ENCODE measurements at regions not wholly inside any gene's neighbourhood (a gene's known extent, or its start where the extent isn't known, plus 50 kb on each side); places are given as distances from the start of the nearest gene placed in this dataset.

- no peak for DNase-seq (ENCODE audit: low read depth in 2 of 2)
These were observed 369.7 kb downstream of the INSC start for GRCh38 chr11:15484398-15484797.

DNA sequence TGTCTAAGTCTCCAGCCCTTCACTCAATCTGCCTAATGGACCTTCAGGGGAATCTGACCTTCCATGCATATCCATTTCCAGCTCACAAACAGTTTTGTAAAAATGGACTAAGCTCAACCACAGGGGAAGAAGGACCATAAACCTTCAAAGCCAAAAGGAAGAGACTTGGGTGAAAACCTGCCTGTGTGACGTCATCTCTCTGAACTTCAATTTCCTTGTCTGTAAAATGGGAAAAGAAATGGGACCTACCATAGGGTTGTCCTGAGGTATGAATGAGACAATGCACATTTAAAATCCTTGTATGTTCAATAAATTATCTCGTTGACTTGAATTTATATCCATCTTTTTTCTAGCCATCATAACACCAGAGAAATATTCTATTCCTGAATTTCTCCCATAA lies 370.7 kb downstream of the INSC start:
- no peak for DNase-seq (ENCODE audit: low read depth in 2 of 2)

- no peak for DNase-seq (ENCODE audit: low read depth in 2 of 2)
These were observed 374.6 kb downstream of the INSC start for GRCh38 chr11:15489281-15489680.

DNA sequence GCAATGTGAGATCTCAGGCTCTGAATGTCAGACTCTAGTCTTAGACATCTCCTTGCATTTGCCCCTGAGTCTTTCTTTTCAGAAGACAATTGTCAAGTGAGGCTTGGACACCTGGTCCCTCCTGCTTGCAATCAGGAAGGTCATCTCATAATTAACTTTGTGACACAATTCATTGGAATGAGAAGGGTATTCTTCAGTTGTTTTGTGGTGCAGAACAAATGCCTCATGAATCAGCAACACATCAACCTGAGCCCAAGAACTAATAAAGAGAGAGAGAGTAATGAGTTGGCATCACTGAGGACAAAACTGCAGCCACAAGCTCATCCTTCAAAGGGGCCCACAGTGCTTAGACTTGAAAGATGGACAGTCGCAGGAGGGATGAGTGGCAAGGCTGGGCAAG lies 375.8 kb downstream of the INSC start:
- no peak for DNase-seq (ENCODE audit: low read depth in 2 of 2)

GRCh38 chr11:15493066-15493465 lies 378.3 kb downstream of the INSC start:
- DNase-seq (ENCODE audit: low read depth in 2 of 2): no peak

- no peak for DNase-seq (ENCODE audit: low read depth in 2 of 2)
These were observed 379.3 kb downstream of the INSC start for GRCh38 chr11:15493921-15494620.

DNA sequence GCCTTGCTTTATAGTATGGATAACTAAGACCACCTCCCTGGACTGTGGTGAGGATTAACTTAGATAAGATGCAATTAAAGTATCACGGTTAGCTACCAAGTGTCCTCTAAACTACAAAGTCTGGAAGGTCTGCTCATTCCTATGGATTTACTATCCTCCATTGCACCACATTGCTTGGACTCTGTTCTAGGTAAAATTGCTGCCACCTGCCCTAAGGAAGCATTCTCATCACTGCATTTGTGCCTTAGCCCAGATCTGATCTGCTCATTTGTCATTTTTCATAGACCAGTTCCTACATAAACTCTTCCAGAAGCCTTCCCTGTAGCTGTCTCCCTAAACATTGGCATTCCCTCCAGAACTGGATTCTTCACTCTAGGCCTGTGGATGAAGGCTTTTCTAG lies 380.0 kb downstream of the INSC start:
- no peak for DNase-seq (ENCODE audit: low read depth in 2 of 2)

GRCh38 chr11:15495462-15495861 lies 380.7 kb downstream of the INSC start:
- DNase-seq (ENCODE audit: low read depth in 2 of 2): no peak

DNA sequence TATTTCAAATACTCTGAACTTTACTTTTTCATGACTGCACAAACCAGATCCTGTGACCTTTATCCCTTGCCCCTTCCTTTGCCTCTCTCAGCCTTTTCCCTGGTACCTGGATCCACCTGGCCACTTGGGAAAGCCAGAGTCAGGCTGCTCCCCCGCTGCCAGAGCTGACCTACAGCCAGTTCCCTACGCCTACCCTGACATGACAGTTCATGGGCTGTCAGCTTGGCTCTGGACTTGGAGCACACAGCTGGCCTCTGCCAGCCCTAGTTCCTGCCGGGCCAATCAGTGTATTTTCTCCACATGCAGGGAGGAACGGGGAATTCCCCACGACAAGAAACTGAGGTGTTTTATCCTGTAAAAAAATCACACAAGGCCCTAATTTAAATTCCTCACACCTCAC lies 382.6 kb downstream of the INSC start:
- no peak for DNase-seq (ENCODE audit: low read depth in 2 of 2)

- DNase-seq (ENCODE audit: low read depth in 2 of 2): no peak
These were observed 385.0 kb downstream of the INSC start for GRCh38 chr11:15499674-15500073.

DNA sequence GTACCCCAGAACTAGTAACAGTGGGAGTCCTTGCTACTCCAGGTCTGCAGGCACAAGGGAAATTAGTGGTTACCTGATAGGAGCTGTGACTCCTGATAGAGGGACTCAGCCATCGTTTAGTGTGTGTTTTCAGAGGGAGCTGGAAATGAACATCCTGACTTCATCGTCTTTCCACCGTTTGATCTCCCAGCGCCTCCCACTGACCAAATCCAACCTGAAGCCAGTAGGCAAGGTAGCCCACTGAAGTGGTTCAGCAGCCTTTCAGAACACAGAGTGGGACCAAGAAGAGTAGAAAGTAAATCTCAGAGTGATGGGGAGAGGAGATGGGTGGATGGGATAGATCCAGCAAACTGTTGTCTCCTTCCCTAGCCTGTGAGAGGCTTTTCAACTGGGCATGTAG lies 385.9 kb downstream of the INSC start:
- no peak for DNase-seq (ENCODE audit: low read depth in 2 of 2)

- no peak for DNase-seq (ENCODE audit: low read depth in 2 of 2)
These were observed 386.8 kb downstream of the INSC start for GRCh38 chr11:15501566-15501965.

GRCh38 chr11:15505155-15505554 lies 390.4 kb downstream of the INSC start:
- DNase-seq (ENCODE audit: low read depth in 2 of 2): no peak

DNA sequence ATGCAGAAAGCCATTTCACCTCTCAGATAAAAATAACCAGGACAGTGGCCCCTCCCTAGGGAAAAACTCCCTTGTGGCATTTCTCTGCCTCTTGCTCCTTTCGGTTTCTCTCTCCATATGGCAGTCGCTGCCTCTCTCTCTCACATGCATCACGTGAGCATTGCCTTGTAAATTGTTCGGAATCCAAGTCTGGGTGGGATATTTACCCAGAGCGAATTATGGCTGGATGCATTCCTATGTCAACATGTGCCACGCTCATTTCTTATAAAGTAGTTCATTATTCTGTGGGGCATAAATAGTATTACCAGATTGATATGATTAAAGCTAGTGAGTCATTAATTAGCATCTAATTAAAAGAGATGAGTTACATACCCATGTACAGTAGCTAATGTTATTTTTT lies 392.9 kb downstream of the INSC start:
- no peak for DNase-seq (ENCODE audit: low read depth in 2 of 2)

DNA sequence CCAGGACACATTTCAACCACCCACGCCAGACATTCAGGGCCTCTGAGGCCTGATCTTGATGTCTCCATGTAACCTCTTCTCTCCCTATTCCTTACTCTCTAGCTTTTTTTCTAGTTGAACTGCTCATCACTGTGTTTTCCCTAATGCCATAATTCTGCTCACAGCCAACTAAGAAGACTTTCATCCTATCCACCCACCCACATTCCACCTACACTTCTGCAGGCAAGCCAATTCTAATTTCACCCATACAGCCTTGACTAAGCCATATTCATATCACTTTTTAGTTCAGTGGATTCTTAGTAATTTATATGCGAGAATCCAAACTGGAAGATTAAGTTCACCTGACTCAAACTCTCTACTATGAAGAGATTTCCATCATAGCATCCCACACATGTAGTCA lies 394.4 kb downstream of the INSC start:
- no peak for DNase-seq (ENCODE audit: low read depth in 2 of 2)

GRCh38 chr11:15519124-15519791 lies 404.5 kb downstream of the INSC start:
- DNase-seq (ENCODE audit: low read depth in 2 of 2): no peak

DNA sequence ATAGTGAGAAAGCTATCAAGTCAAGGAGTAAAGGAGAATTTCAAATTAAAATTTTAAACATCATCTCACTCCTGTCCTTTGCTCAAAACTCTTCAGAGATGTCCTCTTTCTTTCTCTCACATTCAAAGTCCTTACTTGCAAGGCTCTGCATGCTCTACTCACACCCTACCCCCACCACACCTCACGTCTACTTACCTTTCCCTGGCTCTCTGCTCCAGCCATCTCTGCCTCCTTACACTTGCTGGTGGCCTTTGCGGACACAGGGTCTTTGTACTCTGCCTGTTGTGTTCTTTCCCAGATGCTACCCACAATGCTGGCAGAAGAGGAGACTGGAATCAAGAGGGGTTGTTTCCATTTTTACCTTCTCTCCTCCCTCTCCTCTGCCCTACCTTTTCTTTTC lies 405.2 kb downstream of the INSC start:
- no peak for DNase-seq (ENCODE audit: low read depth in 2 of 2)

DNA sequence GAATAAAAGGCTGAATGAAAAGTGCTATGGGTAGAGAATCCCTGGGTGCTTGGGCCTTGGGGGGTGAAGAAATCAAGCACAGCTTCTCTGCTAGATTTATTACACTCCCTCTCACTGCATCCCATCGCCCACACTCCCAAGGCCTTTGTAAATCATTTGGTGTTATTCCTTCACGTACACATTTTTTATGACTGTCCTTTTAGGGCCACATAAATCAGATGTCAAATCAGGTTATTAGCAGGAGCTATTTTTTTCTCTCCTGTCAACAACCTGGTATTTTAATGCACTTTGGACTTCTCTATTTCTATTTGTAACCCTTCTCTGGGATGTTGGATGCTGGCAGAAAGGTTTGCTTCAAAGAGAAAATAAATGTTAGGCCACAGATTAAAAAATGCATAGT lies 408.8 kb downstream of the INSC start:
- DNase-seq (ENCODE audit: low read depth in 2 of 2): no peak

GRCh38 chr11:15525582-15525981 lies 410.9 kb downstream of the INSC start:
- DNase-seq (ENCODE audit: low read depth in 2 of 2): no peak

- DNase-seq (ENCODE audit: low read depth in 2 of 2): no peak
These were observed 411.3 kb downstream of the INSC start for GRCh38 chr11:15526032-15526431.

DNA sequence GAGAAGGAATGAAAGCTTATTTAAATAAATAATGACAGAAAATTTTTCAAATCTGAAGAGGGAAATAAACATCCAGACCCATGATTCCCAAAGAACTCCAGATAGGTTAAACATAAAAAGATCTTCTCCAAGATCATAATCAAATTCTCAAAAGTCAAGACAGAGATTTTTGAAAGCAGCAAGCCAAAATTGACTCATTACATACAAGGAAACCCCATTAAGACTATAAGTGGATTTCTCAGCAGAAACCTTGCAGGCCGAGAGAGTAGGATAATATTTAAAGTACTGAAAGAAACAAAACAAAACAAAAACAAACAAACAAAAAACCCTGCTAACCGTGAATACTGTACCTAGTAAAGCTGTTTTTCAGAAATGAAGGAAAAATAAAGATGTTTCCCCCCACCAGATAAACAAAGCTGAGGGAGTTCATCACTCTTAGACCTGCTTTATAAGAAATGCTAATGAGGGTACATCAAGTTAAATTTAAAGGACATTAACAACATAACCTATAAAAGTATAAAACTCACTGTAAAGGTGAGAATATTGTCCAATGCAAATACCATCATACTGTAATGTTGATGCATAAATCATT lies 412.2 kb downstream of the INSC start:
- DNase-seq (ENCODE audit: low read depth in 2 of 2): no peak

- DNase-seq (ENCODE audit: low read depth in 2 of 2): no peak
These were observed 417.7 kb downstream of the INSC start for GRCh38 chr11:15532432-15532831.

- DNase-seq (ENCODE audit: low read depth in 2 of 2): no peak
These were observed 419.5 kb downstream of the INSC start for GRCh38 chr11:15534266-15534665.

All from stimulated activated CD4-positive, alpha-beta T cell treated with anti-CD3 and anti-CD28 coated beads, Interleukin-1b, Interleukin-23, amount 100 ng/mL, for 1 hour (primary cell).